Stimulated activated CD4-positive, alpha-beta T cell treated with anti-CD3 and anti-CD28 coated beads, Interleukin-15, amount 100 ng/mL, for 1 hour (primary cell): ENCODE measurements at regions not wholly inside any gene's neighbourhood (a gene's known extent, or its start where the extent isn't known, plus 50 kb on each side); places are given as distances from the start of the nearest gene placed in this dataset.
"Not testable (repeated sequence)": the region's sequence is repeated elsewhere in the genome, so short reads cannot be mapped to it uniquely, and the experiment has no call there.

ENCODE experiments used
- DNase-seq, 2 donors: peaks; one replicate each; pipeline ENCODE4 v3.0.0-alpha.2; 2020; ENCODE audit warnings: low read depth in 1 of 2, low spot score in 1 of 2

GRCh38 chr10:30534465-30535144, 94.9 kb downstream of the LYZL2 start:
- peak; percentile 19 to 32 for DNase-seq

GRCh38 chr10:30531751-30532530, 97.6 kb downstream of the LYZL2 start:
- DNase-seq: no peak

GRCh38 chr10:30529373-30529998, 95.5 kb downstream of the MAP3K8 start:
- peak; percentile 40 to 55 for DNase-seq

GRCh38 chr10:30528429-30528786, 94.4 kb downstream of the MAP3K8 start:
- no peak for DNase-seq

- no peak for DNase-seq
Measured at GRCh38 chr10:30527623-30528428, 93.8 kb downstream of the MAP3K8 start.

GRCh38 chr10:30522661-30523078, 88.7 kb downstream of the MAP3K8 start:
- DNase-seq: not testable (repeated sequence)

GRCh38 chr10:30518907-30519306, 84.9 kb downstream of the MAP3K8 start:
- no peak for DNase-seq
